GM12872 (cell line): ENCODE measurements at regions not wholly inside any gene's neighbourhood (a gene's known extent, or its start where the extent isn't known, plus 50 kb on each side); places are given as distances from the start of the nearest gene placed in this dataset.

Experiments
- TF ChIP-seq, protein P1 (sequence below): IDR thresholded peaks from 3 replicates; pipeline ENCODE4 v1.5.1; 2011; ENCODE audit warnings: low read depth, mild to moderate bottlenecking, low read length, moderate library complexity; ENCODE audit not compliant: insufficient read depth

- TF ChIP-seq, protein P1, sequence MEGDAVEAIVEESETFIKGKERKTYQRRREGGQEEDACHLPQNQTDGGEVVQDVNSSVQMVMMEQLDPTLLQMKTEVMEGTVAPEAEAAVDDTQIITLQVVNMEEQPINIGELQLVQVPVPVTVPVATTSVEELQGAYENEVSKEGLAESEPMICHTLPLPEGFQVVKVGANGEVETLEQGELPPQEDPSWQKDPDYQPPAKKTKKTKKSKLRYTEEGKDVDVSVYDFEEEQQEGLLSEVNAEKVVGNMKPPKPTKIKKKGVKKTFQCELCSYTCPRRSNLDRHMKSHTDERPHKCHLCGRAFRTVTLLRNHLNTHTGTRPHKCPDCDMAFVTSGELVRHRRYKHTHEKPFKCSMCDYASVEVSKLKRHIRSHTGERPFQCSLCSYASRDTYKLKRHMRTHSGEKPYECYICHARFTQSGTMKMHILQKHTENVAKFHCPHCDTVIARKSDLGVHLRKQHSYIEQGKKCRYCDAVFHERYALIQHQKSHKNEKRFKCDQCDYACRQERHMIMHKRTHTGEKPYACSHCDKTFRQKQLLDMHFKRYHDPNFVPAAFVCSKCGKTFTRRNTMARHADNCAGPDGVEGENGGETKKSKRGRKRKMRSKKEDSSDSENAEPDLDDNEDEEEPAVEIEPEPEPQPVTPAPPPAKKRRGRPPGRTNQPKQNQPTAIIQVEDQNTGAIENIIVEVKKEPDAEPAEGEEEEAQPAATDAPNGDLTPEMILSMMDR: no peak
Measured at GRCh38 chr4:100248476-100248875, 58.2 kb upstream of the DDIT4L start.

GRCh38 chr4:100246697-100247096, 56.4 kb upstream of the DDIT4L start:
- TF ChIP-seq, protein P1: no peak

GRCh38 chr4:100244347-100244746, 54.1 kb upstream of the DDIT4L start:
- TF ChIP-seq, protein P1: no peak
